Cardiac muscle cell (in vitro differentiated cells and primary cell): ENCODE measurements at regions not wholly inside any gene's neighbourhood (a gene's known extent, or its start where the extent isn't known, plus 50 kb on each side); places are given as distances from the start of the nearest gene placed in this dataset.

Experiments used
- DNase-seq, 2 donors: peaks; one replicate each; pipeline versions ENCODE4 v3.0.0 to v3.0.0-alpha.2; 2010 to 2017; ENCODE audit warnings: low read depth in 1 of 2, low spot score in 1 of 2
- H3K27ac ChIP-seq: fragments of 200-600 bp; sonication (generic); 2 replicates; pipeline ENCODE4 v1.5.1; 2016
- H3K27me3 ChIP-seq: fragments of 200-600 bp; sonication (generic); 2 replicates; pipeline ENCODE4 v1.6.0; 2016; ENCODE audit warnings: control low read depth
- H3K36me3 ChIP-seq: fragments of 200-600 bp; sonication (generic); 2 replicates; pipeline ENCODE4 v1.5.1; 2016; ENCODE audit warnings: control low read depth
- H3K4me1 ChIP-seq: fragments of 200-600 bp; sonication (generic); 2 replicates; pipeline ENCODE4 v1.8.1; 2017; ENCODE audit warnings: low read depth, mild to moderate bottlenecking, mixed run types
- H3K4me3 ChIP-seq: fragments of 200-600 bp; sonication (generic); 2 replicates; pipeline ENCODE4 v1.5.1; 2016; ENCODE audit warnings: mild to moderate bottlenecking
- H3K9me3 ChIP-seq: fragments of 200-600 bp; sonication (generic); 2 replicates; pipeline ENCODE4 v1.5.1; 2017; ENCODE audit warnings: low read depth, mild to moderate bottlenecking, control low read depth
- TF ChIP-seq, protein P1 (sequence below): IDR thresholded peaks from 2 replicates; pipeline ENCODE4 v1.5.1; 2012; ENCODE audit warnings: low read depth, mild to moderate bottlenecking, low read length

DNA sequence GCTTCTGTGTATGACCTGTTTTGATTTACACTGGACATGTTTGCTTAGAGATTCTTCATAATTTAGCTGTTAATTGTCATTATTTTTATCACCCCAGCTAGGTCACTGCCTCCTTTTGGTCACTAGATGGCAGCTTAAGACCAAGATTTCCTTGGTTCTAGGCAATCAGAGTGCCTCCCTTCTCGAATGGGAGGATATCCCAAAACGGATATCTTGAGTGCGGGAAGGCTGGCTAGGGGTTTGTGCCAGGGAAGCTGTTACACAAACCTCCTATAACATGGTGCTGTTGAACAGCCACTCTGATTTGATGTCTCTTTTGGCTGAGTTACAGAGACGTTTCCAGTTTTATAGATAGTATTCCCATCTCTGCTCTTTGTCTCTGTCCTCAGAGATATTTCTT, 283.5 kb downstream of the S1PR1 start:
- Histone ChIP-seq H3K4me3 (no peak overlapping the region), H3K4me1 (no peaks in the 10 kb centered on the region), H3K9me3 (no peaks in the 10 kb centered on the region), H3K36me3 (no peaks in the 10 kb centered on the region), H3K27me3 (no peaks in the 10 kb centered on the region), H3K27ac (no peak overlapping the region)
- TF ChIP-seq, protein P1, sequence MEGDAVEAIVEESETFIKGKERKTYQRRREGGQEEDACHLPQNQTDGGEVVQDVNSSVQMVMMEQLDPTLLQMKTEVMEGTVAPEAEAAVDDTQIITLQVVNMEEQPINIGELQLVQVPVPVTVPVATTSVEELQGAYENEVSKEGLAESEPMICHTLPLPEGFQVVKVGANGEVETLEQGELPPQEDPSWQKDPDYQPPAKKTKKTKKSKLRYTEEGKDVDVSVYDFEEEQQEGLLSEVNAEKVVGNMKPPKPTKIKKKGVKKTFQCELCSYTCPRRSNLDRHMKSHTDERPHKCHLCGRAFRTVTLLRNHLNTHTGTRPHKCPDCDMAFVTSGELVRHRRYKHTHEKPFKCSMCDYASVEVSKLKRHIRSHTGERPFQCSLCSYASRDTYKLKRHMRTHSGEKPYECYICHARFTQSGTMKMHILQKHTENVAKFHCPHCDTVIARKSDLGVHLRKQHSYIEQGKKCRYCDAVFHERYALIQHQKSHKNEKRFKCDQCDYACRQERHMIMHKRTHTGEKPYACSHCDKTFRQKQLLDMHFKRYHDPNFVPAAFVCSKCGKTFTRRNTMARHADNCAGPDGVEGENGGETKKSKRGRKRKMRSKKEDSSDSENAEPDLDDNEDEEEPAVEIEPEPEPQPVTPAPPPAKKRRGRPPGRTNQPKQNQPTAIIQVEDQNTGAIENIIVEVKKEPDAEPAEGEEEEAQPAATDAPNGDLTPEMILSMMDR = peak; percentile 81
- DNase-seq = peak; percentile 65 to 69

DNA sequence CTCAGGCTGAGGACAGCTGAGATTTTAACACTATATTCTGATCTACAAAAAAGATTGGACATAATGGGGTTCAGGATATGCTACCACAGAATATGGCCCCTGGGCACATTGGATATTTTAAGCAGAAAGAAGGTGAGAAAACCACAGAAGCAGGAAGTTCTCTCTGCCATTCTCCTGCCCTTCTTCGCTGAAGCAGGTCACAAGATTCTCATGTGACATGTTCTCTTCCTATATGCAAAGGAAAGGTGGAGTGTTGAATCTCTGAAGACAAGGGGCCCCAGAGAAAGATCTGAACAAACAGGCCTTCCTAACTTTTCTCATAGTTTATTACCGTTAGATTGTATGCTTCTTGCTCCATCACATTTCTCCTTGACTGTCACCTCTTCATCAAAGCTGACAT, 285.7 kb downstream of the S1PR1 start:
- no peak overlapping the region for H3K4me3 ChIP-seq
- H3K27ac ChIP-seq = no peak overlapping the region
- DNase-seq = no peak
- no peaks in the 10 kb centered on the region for H3K9me3 ChIP-seq
- H3K36me3 ChIP-seq = no peaks in the 10 kb centered on the region
- TF ChIP-seq, protein P1 = no peak
- H3K4me1 ChIP-seq = peaks cover 3% of the 10 kb centered on the region
- H3K27me3 ChIP-seq = no peaks in the 10 kb centered on the region

DNA sequence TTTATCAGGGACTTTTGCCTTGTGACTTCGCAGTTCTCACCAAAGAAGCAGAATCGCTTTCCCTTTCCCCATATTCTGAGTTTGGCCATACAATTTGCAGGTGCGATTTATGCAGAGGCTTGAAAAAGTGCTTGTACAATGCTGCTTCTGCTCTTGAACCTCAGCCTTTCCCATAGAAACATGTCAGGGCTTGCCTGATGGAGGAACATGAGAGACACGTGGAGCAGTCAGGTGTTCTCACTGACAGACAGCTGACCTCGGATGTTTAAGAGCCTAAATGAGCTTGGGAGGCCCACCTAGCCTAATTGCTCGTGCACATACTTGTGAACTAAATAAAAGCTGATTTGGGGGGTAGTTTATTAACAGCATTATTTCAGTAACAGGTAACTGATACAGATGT, 290.0 kb downstream of the S1PR1 start:
- TF ChIP-seq, protein P1 = no peak
- Histone ChIP-seq H3K4me1 (peaks cover 3% of the 10 kb centered on the region), H3K27me3 (peaks cover 4% of the 10 kb centered on the region), H3K36me3 (no peaks in the 10 kb centered on the region), H3K27ac (no peak overlapping the region), H3K9me3 (no peaks in the 10 kb centered on the region), H3K4me3 (no peak overlapping the region)
- peak in 1 of 2 donors; percentile 23 for DNase-seq

DNA sequence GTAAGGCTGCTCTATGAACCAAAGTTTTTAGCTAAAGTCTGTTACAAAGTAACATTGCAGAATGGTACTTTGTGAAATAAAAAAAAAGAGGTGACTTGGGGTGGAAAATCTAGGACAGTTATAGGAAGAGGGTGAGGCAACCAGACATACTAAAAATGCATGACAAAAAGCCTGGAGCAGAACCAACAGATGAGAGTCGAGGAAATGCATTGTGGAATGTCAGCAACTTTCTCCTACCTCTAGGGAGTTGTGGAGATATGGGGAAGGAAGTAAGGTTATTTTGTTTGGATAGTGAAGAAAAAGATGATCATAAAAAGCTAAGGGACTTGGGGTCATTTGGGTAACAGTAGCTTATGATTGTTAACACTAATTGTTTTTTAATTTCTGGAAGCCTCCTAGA, 295.6 kb downstream of the S1PR1 start:
- peaks cover 4% of the 10 kb centered on the region for H3K27me3 ChIP-seq
- no peak overlapping the region for H3K27ac ChIP-seq
- no peaks in the 10 kb centered on the region for H3K9me3 ChIP-seq
- TF ChIP-seq, protein P1 = no peak
- no peaks in the 10 kb centered on the region for H3K36me3 ChIP-seq
- no peak overlapping the region for H3K4me3 ChIP-seq
- no peaks in the 10 kb centered on the region for H3K4me1 ChIP-seq
- DNase-seq = no peak

DNA sequence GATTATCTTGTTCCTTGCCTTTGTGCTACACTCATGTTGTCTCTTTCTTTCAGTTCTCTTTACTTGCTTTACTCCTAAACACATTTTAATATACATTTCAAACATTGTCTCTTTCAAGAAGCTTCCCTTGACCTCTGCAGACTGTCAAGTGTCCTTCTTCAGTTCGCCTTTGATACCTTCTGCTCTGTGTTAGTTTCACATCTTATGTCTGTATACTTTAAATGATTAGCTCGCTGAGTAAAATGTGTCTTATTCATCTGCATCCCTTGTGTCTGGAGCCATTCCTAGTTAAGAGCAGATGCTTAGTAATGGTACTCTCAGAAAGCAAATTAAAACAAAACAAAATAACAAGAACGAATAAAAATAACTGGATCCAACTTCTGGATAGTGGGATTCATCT, 303.3 kb downstream of the S1PR1 start:
- Histone ChIP-seq H3K4me1 (no peaks in the 10 kb centered on the region), H3K9me3 (no peaks in the 10 kb centered on the region), H3K4me3 (no peak overlapping the region), H3K27ac (no peak overlapping the region), H3K36me3 (no peaks in the 10 kb centered on the region), H3K27me3 (no peaks in the 10 kb centered on the region)
- DNase-seq = no peak
- TF ChIP-seq, protein P1 = no peak

DNA sequence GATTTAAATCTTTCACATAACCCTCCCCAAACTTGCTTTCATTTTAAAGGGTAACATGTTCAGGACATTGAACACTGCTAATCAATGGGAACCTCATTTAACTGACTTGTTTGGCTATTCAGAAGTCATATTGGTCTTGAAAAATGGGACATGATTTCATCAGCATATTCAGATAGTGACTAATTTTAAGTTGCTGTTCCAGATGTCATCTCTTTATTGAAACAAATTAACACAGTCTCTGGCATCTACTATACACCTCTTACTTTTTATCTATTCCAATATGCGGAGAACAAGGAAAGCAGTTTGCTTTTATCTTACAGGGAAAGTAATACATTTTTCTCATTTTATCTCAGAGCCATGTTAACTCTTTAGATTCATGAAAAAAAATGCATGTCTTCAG, 310.1 kb downstream of the S1PR1 start:
- TF ChIP-seq, protein P1 = no peak
- H3K4me1 ChIP-seq = no peaks in the 10 kb centered on the region
- no peaks in the 10 kb centered on the region for H3K36me3 ChIP-seq
- H3K4me3 ChIP-seq = no peak overlapping the region
- H3K27me3 ChIP-seq = no peaks in the 10 kb centered on the region
- H3K9me3 ChIP-seq = no peaks in the 10 kb centered on the region
- DNase-seq = no peak
- H3K27ac ChIP-seq = no peak overlapping the region
